ENCODE measurements at regions not wholly inside any gene's neighbourhood (a gene's known extent, or its start where the extent isn't known, plus 50 kb on each side); places are given as distances from the start of the nearest gene placed in this dataset.

DNA sequence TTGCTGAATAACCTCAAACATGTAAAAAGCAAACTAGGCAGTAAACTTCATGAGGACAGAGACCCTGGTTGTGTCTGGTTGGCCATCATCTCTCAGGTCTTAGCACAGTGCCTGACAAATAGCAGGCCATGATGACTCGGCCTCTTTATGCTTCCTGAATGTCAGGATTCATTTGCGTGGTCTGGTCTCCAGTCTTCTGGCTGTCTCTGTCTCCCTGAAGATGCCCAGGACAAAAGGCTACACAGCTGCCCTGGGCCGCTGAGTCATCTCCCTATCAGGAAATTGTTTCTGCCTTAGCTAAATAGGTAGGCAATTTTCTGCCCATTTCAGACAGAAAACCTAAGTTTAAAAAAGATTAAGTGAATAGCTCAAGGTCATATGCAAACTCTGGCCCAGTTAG, 84.1 kb upstream of the FNDC3A start:
- no peak for DNase-seq (ENCODE audit: low read depth)

DNA sequence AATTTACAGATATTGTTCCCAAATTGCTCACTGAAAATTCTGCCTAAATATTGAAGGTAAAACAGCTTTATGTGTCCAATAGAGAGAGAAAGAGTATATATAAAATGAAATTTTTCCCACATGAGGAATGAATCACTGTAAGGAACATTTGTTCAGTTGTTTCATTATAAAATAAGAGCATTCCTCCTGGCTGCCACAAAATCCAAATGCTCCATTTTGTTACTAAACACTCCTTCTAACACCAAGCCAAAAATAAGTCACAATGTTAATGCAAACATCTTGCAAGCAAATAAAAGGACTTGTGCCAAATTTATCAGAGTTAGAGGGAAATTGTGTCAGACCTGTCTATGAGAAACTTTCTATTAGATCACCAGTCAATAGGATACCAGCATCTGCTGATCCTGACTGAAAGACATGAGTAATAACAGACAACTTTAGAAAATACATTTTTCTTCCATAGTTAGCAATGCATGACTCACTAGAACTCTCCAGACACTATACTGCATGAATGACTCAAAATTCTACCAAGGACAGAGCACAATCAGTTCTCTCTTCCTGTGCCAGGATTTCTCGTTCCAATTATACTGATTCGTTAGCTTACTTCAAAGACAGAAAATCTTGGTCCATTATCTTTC, 83.5 kb upstream of the FNDC3A start:
- DNase-seq (ENCODE audit: low read depth): no peak

DNA sequence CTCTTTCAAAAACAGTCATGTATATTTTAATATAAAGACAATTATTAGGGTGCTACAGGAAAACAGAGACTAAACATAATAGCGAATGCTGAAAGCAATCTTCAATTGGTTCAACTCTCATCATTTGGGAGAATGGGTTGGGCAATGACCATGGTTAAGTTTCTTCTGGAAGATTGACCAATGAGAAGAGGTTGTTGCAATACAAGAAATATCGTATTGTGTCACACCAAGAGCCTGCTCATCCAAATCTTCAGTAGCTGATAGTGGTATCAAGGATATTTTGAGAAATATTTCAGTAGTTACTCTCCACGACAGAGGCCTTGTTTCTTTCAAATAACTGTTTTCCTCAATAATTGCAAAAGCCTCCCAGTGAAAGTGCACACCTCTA, 83.0 kb upstream of the FNDC3A start:
- DNase-seq (ENCODE audit: low read depth): no peak

- no peak for DNase-seq (ENCODE audit: low read depth)
Measured at GRCh38 chr13:48896312-48896711, 79.4 kb upstream of the FNDC3A start.

DNA sequence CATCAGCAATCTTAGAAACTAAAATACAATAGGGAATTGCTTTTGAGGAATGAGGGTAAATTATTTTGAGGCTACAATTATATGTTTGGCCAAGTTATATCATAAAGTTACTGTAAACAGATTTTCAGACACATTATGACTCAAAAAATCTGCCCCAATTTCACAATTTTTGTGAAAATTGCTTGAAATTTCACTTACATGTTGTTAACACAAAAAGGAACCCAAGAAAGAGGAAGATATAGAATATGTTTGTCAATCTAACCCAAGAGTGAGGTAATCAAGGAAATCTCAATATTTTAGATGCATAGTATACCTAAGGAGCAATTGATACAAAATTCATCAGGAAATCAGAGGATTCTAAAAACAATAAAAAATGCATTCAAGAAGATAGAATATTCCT, 73.9 kb upstream of the FNDC3A start:
- no peak for DNase-seq (ENCODE audit: low read depth)

DNA sequence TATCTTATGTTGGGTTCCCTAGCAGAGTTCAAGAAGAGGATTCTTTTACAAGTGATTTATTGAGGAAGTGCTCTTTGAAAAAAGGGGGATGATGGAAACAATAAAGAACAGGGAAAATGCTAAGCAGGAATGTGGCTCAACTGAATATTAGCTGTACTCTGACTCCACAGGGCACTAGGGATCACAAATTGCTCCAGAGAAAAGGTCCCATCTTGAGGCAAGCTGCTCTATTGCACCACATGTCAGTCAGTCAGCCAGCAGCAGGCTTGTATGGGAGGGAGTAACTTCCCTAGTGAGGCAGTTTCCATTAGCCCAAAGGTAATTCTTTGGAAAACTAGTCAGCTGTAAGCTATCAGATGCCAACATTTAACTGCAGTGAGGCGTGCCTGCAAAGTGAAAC, 73.3 kb upstream of the FNDC3A start:
- DNase-seq (ENCODE audit: low read depth): no peak

GRCh38 chr13:48904668-48905290, 70.9 kb upstream of the FNDC3A start:
- no peak for DNase-seq (ENCODE audit: low read depth)

DNA sequence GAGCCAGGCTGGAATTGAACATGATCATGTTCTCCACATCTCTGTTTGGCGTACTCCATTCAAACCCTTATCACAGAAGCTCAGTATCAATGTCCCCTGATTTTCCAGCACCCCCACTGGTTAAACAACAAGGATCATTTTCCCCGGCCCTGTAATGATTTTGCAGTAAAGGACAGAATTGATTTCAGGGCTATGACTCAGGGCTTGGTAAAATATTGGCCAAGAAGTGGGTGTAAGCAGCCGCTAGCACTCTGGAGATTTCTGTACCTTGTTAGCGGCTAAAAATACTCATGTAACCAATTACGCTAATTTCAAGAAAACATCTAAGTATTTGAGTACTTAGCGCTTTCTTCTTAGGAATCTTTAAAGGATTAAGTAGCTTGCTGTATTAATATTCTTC, 69.5 kb upstream of the FNDC3A start:
- DNase-seq (ENCODE audit: low read depth): no peak

DNA sequence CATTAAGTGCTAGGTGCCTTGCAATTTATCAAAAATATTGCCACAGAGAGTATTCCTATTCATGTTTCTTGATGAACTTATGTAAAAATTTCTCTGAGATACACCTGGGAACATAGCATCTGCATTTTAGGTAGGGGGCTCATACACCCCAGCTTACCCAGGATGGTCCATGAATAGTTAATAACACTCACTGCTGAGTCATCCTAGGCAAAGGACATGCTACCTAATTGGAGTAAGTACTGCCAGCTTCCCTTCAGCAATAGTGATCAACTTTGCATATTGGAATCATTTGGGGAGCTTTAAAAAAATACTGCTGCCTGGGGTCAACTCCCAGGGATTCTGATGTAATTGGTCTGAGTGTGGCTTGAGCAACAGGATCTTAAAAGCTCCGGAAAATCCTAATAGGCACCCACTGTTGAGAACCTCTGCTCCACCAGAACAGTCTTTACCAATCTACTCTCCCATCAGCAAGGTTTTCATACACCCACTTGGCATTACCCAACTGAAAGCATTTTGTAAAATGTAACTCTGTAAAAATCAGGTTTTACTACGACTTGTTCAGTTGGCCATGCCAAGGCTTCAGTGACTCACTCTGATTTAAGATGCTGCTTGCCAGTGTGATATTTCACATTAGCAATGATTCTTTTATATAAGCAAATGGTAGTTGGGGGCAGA, 67.2 kb upstream of the FNDC3A start:
- DNase-seq (ENCODE audit: low read depth): no peak

DNA sequence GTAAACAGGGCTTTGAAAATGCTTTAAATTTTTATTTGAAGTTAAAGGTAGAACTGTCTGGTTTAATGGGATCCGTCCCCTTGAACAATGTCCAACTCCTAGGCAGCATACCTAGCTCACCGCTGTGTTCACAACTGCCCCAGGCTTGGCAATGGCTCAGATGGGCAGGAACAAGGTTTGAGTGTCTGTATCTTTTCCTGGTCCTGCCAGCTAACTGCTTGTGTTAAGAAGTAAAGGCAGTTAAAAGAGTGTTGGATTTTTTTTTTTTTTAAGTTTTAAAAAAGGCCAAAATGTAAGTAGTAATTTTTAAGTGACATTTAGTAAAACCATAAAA, 66.7 kb upstream of the FNDC3A start:
- no peak for DNase-seq (ENCODE audit: low read depth)

- DNase-seq (ENCODE audit: low read depth): no peak
Measured at GRCh38 chr13:48910686-48911085, 65.0 kb upstream of the FNDC3A start.

GRCh38 chr13:48919751-48920150, 56.0 kb upstream of the FNDC3A start:
- DNase-seq (ENCODE audit: low read depth): no peak

DNA sequence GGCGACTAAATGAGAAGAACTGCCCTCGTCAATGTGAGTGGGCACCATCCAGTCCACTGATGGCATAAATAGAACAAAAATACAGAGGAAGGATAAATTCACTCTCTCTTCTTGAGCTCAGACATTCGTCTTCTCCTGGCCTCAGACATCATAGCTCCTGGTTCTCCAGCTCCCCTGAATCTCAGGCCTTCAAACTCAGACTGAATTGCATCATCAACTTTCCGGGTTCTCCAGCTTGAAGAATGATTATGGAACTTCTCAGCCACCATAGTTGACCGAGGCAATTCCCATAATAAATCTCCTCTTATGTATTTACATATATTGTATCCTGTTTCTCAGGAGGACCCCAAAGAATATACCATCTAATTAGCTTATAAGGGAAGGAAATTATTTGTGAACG, 55.0 kb upstream of the FNDC3A start:
- no peak for DNase-seq (ENCODE audit: low read depth)

- DNase-seq (ENCODE audit: low read depth): no peak
Measured at GRCh38 chr13:48923376-48923775, 52.3 kb upstream of the FNDC3A start.

GRCh38 chr13:48925001-48925400, 50.7 kb upstream of the FNDC3A start:
- no peak for DNase-seq (ENCODE audit: low read depth)

Measured in activated T-cell treated with anti-CD3 and anti-CD28 coated beads for 24 hours (primary cell).